ENCODE measurements at regions not wholly inside any gene's neighbourhood (a gene's known extent, or its start where the extent isn't known, plus 50 kb on each side); places are given as distances from the start of the nearest gene placed in this dataset.
"Not testable (repeated sequence)": the region's sequence is repeated elsewhere in the genome, so short reads cannot be mapped to it uniquely, and the experiment has no call there.

DNA sequence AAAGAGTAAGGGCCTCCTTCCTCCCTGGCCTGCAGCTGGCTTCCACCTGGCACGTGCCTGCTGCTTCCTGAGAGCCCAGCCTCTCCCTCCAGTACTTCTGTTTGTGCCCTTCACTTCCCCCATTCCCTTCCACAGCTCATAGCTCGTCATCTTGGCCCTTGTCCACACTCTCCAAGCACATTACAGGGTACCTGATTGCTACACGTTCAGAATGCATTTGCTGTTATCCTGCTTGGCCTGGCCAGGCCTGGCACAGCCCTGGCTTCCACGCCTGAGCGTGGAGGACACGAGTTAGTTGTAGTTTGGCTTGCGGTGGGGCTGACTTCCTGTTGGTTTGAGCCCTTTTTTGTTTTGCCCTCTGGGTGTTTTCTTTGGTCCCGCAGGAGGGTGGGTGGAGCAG is 197.2 kb upstream of the TP53TG3 start:
- DNase-seq (ENCODE audit: low spot score); in situ Hi-C loops (cut with MboI; ENCODE audit: low pct_unique_long_range_greater_than_20kb, low sequenced_read_pairs, unreplicated experiment): not testable (repeated sequence)

DNA sequence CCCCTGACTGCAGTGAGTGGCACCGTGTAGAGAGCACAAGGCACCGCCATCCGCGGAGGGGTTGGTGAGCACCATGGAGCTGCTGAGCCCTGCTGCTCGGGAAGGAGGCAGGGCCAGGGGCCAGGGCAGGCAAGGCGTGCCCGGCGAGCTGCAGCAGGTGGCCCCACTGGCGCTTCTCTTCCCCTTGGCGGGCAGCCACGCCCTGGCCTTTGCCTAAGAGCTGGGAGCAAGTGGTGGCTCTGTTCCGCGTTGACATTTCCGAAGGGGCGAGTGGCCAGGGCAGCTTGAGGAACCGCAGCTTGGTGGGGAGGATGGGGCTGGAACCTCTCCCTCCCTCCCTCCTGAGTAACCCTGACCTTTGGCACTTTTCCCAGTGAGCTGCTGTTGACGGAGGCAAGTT is 194.7 kb upstream of the TP53TG3 start:
- DNase-seq (ENCODE audit: low spot score); in situ Hi-C loops (cut with MboI; ENCODE audit: low pct_unique_long_range_greater_than_20kb, low sequenced_read_pairs, unreplicated experiment): not testable (repeated sequence)

DNA sequence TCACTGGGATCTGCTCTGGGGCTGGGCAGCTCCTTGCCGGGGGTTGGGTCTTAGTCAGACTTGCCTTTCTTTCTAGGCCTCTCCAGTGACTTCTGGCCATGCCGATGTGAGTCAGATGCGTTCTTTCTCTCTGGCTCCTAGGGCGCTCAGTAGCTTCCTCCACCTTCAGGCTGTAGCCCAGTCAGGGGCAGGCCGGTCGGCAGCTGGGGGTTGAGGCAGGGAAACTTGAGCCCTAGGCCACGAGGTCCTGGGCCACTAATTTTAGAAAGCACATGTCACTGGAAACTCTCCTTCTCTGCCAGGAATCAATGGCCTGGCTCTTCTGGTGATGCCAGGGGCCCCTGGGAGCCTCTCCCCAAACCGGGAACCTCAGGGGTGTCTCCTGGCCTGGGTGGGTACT is 192.4 kb upstream of the TP53TG3 start:
- in situ Hi-C loops (cut with MboI; ENCODE audit: low pct_unique_long_range_greater_than_20kb, low sequenced_read_pairs, unreplicated experiment), result not testable (repeated sequence)

DNA sequence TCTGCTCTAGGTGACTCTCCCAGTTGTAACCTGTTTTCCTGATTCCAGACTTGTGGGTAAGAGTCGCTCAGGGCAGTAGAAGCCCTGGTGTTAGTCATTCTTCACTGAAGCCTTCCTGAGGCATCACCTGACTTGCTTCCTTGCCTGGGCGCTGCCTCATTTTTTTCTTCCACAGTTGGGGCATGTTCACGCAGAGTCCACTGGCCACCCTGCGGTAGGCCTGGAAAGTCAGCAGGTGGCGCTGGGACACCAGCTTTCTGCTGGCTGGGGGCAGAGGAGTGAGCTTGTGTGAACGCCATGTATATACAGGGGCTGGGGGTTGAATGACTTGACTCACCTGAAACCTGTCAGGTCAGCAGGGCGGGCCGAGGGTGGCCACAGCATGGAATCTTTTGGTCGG is 189.3 kb upstream of the TP53TG3 start:
- in situ Hi-C loops (cut with MboI; ENCODE audit: low pct_unique_long_range_greater_than_20kb, low sequenced_read_pairs, unreplicated experiment); DNase-seq (ENCODE audit: low spot score): not testable (repeated sequence)

More for the DNA sequence above, 192.4 kb upstream of the TP53TG3 start:
- not testable (repeated sequence) for DNase-seq (ENCODE audit: low spot score)

DNA sequence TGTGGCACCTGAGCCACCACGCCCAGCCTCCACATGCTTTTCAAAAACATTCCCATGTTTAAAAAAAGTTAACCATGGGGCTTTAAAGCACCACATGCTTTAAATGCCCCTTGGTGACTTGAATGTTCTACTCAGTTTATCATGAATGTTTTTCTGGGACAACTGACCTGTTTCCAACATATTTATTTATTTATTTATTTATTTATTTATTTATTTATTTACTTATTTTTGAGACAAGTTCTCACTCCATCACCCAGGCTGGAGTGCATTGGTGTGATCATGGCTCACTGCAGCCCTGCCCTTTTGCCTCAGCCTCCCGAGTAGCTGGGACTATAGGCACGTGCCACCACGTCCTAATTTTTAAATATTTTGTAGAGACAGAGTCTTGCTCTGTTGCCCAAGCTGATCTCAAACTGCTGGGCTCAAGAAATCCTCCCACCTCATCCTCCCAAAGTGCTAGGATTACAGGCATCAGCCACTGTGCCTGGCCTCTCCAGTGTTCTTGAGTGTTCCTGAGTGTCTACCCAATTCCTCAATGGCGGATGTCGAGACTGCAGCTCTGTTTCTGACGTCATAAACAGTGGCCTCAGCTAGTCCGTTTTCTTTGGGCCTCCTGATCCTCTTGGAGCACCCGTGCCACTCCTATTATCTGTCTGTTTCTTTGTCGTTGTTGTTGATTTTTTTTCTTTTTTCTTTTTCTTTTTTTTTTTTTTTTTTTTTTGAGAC is 185.7 kb upstream of the TP53TG3 start:
- DNase-seq (ENCODE audit: low spot score); in situ Hi-C loops (cut with MboI; ENCODE audit: low pct_unique_long_range_greater_than_20kb, low sequenced_read_pairs, unreplicated experiment): not testable (repeated sequence)

DNA sequence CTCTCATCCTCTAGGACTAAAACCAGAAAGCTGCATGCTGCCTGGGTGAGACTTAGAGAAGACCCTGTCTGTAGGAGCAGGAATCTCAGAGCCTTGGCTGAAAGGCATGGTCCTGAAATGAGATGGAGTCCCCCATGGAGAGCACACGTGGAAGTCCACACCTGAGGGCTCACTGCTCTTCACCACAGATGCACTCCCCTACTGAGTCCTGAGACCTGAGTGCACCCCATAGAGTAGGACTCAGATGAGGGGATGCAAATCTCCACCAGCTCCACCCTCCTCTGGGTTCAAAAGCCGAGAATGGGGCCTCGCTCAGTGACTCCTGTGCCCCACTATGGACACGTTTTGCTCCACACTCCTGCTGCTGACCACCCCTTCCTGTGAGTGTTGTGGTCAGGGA is 171.4 kb upstream of the TP53TG3 start:
- in situ Hi-C loops (cut with MboI; ENCODE audit: low pct_unique_long_range_greater_than_20kb, low sequenced_read_pairs, unreplicated experiment); DNase-seq (ENCODE audit: low spot score): not testable (repeated sequence)

DNA sequence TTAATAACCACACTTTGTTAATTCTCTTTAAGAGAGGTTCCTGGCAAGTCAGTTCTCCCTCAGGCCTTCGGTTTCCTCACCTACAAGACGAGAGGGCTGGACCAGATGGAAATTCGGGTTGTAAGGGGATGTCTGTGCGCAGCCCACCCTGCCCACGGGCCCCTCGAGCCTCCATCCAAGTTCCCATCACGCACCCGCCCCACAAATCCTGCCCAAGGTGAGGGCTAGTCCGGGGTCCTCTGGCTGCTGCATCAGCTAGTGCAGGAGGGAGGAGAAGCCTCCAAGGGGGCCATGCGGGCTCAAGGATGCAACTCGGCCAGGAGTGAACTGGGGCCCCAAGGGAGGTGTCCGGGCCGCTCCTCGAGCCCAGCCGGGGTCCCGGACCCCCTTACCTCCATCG is 169.6 kb upstream of the TP53TG3 start:
- DNase-seq (ENCODE audit: low spot score); in situ Hi-C loops (cut with MboI; ENCODE audit: low pct_unique_long_range_greater_than_20kb, low sequenced_read_pairs, unreplicated experiment): not testable (repeated sequence)

DNA sequence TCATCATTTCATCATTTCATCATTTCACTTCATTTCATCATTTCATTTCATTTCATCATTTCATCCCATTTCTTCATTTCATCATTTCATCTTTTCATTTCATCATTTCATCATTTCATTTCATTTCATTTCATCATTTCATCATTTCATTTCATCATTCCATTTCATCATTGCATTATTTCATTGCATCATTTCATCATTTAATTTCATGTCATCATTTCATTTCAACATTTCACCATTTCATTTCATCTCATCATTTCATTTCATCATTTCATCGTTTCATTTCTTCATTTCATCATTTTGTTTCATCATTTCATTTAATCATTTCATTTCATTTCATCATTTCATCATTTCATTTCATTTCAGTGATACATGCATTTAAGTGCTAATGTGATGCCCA is 166.9 kb upstream of the TP53TG3 start:
- in situ Hi-C loops (cut with MboI; ENCODE audit: low pct_unique_long_range_greater_than_20kb, low sequenced_read_pairs, unreplicated experiment); DNase-seq (ENCODE audit: low spot score): not testable (repeated sequence)

DNA sequence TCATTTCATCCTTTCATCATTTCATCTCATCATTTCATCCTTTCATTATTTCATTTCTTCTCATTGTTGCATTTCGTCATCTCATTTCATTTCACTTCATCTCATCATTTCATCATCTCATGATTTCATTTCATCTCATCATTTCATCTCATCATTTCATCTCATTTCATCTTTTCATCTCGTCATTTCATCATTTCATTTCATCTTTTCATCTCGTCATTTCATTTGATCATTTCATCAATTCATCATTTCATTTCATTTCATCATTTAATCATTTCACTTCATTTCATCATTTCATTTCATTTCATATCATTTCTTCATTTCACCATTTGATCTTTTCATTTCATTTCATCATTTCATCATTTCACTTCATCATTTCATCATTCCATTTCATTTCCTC is 131.3 kb upstream of the TP53TG3 start:
- in situ Hi-C loops (cut with MboI; ENCODE audit: low pct_unique_long_range_greater_than_20kb, low sequenced_read_pairs, unreplicated experiment); DNase-seq (ENCODE audit: low spot score): not testable (repeated sequence)

DNA sequence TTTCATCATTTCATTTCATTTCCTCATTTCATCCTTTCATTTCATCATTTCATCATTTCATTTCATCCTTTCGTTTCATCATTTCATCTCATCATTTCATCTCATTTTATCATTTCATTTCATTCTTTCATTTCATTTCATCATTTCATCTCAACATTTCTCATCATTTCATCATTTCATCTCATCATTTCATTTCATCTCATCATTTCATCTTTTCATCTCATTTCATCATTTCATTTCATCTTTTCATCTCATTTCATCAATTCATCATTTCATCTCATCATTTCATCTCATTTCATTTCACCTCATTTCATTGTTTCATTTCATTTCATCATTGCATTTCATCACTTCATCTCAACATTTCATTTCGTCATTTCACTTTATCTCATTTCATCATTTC is 129.7 kb upstream of the TP53TG3 start:
- in situ Hi-C loops (cut with MboI; ENCODE audit: low pct_unique_long_range_greater_than_20kb, low sequenced_read_pairs, unreplicated experiment); DNase-seq (ENCODE audit: low spot score): not testable (repeated sequence)

Measured in GM13977 (cell line).